PFSK-1 (cell line): ENCODE measurements at regions not wholly inside any gene's neighbourhood (a gene's known extent, or its start where the extent isn't known, plus 50 kb on each side); places are given as distances from the start of the nearest gene placed in this dataset.

Experiments used
- FOXP2 ChIP-seq: optimal IDR thresholded peaks from 2 replicates; pipeline ENCODE3; 2011; ENCODE audit warnings: borderline replicate concordance, control low read depth, inconsistent platforms; ENCODE audit not compliant: insufficient read depth; ENCODE audit errors: extremely low read length, extremely low read depth
- POLR2AphosphoS5 ChIP-seq: IDR thresholded peaks from 2 replicates; pipeline ENCODE4 v1.6.1; 2012; ENCODE audit warnings: low read depth, mild to moderate bottlenecking, control low read depth, low read length, moderate library complexity
- SIN3A ChIP-seq: IDR thresholded peaks from 2 replicates; pipeline ENCODE4 v1.6.1; 2012; ENCODE audit warnings: mild to moderate bottlenecking, low read length, moderate library complexity, borderline replicate concordance; ENCODE audit not compliant: insufficient read depth
- TAF1 ChIP-seq: IDR thresholded peaks from 2 replicates; pipeline ENCODE4 v1.6.1; 2012; ENCODE audit warnings: low read length, control low read depth, borderline replicate concordance; ENCODE audit not compliant: insufficient read depth
- TF ChIP-seq, protein P1 (sequence below), 2 experiments: IDR thresholded peaks; 2 replicates each; pipeline versions ENCODE4 v1.6.1 to v1.8.0; 2011 to 2012; ENCODE audit warnings: low read depth in 2 of 2, low read length in 2 of 2, control low read depth in 1 of 2, inconsistent platforms in 1 of 2, mild to moderate bottlenecking in 1 of 2, moderate library complexity in 1 of 2; ENCODE audit not compliant: insufficient read depth in 1 of 2

- TF ChIP-seq TAF1 (no peak), POLR2AphosphoS5 (no peak), FOXP2 (no peak), SIN3A (no peak)
- TF ChIP-seq, protein P1, sequence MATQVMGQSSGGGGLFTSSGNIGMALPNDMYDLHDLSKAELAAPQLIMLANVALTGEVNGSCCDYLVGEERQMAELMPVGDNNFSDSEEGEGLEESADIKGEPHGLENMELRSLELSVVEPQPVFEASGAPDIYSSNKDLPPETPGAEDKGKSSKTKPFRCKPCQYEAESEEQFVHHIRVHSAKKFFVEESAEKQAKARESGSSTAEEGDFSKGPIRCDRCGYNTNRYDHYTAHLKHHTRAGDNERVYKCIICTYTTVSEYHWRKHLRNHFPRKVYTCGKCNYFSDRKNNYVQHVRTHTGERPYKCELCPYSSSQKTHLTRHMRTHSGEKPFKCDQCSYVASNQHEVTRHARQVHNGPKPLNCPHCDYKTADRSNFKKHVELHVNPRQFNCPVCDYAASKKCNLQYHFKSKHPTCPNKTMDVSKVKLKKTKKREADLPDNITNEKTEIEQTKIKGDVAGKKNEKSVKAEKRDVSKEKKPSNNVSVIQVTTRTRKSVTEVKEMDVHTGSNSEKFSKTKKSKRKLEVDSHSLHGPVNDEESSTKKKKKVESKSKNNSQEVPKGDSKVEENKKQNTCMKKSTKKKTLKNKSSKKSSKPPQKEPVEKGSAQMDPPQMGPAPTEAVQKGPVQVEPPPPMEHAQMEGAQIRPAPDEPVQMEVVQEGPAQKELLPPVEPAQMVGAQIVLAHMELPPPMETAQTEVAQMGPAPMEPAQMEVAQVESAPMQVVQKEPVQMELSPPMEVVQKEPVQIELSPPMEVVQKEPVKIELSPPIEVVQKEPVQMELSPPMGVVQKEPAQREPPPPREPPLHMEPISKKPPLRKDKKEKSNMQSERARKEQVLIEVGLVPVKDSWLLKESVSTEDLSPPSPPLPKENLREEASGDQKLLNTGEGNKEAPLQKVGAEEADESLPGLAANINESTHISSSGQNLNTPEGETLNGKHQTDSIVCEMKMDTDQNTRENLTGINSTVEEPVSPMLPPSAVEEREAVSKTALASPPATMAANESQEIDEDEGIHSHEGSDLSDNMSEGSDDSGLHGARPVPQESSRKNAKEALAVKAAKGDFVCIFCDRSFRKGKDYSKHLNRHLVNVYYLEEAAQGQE (IDR thresholded peaks at IDR 0.05; ENCODE audit: insufficient read depth in 1 of 2, low read depth in 2 of 2, low read length in 2 of 2): no peak
Observed at GRCh38 chr10:124181656-124182055, 88.3 kb upstream of the CHST15 start.
